KMS-11 (cell line): ENCODE measurements at regions not wholly inside any gene's neighbourhood (a gene's known extent, or its start where the extent isn't known, plus 50 kb on each side); places are given as distances from the start of the nearest gene placed in this dataset.

Experiments used
- H2AFZ ChIP-seq: fragments of 200-600 bp; sonication (generic); 2 replicates; pipeline ENCODE4 v1.6.1; 2016; ENCODE audit warnings: antibody characterized with exemption, mixed run types, low read depth
- H3K27ac ChIP-seq: fragments of 200-600 bp; sonication (generic); 2 replicates; pipeline ENCODE4 v1.6.1; 2016; ENCODE audit warnings: mild to moderate bottlenecking, mixed run types
- H3K27me3 ChIP-seq: fragments of 200-600 bp; sonication (generic); 2 replicates; pipeline ENCODE4 v1.6.1; 2017; ENCODE audit warnings: mild to moderate bottlenecking, low read depth, mixed run types, moderate library complexity; ENCODE audit not compliant: insufficient read depth
- H3K36me3 ChIP-seq: fragments of 200-600 bp; sonication (generic); 2 replicates; pipeline ENCODE4 v1.6.1; 2017; ENCODE audit warnings: mild to moderate bottlenecking, mixed run types; ENCODE audit not compliant: insufficient read depth
- H3K4me1 ChIP-seq: fragments of 200-600 bp; sonication (generic); 2 replicates; pipeline ENCODE4 v1.6.1; 2016; ENCODE audit warnings: mild to moderate bottlenecking, low read depth, mixed run types; ENCODE audit not compliant: poor library complexity, severe bottlenecking
- H3K4me2 ChIP-seq: fragments of 200-600 bp; sonication (generic); 2 replicates; pipeline ENCODE4 v1.7.0; 2016; ENCODE audit warnings: mild to moderate bottlenecking, mixed run types
- H3K4me3 ChIP-seq: fragments of 200-600 bp; sonication (generic); IDR thresholded peaks from 2 replicates; pipeline ENCODE4 v1.6.1; 2017; ENCODE audit warnings: low read depth, low read length, mixed read lengths; ENCODE audit not compliant: insufficient read depth
- H3K79me2 ChIP-seq: fragments of 200-600 bp; sonication (generic); 2 replicates; pipeline ENCODE4 v1.6.1; 2016; ENCODE audit warnings: low read depth, mixed run types; ENCODE audit not compliant: insufficient read depth
- H3K9ac ChIP-seq: fragments of 200-600 bp; sonication (generic); 2 replicates; pipeline ENCODE4 v1.6.1; 2016; ENCODE audit warnings: mild to moderate bottlenecking, mixed run types
- H4K20me1 ChIP-seq: fragments of 200-600 bp; sonication (generic); 2 replicates; pipeline ENCODE4 v1.6.1; 2016; ENCODE audit warnings: mild to moderate bottlenecking, mixed run types; ENCODE audit not compliant: insufficient read depth
- CTCF ChIP-seq: fragments of 200-600 bp; sonication (generic); conservative IDR thresholded peaks from 2 replicates; pipeline ENCODE4 v1.6.1; 2017; ENCODE audit warnings: low read depth, mild to moderate bottlenecking, antibody characterized with exemption, low read length, moderate library complexity, mixed read lengths

DNA sequence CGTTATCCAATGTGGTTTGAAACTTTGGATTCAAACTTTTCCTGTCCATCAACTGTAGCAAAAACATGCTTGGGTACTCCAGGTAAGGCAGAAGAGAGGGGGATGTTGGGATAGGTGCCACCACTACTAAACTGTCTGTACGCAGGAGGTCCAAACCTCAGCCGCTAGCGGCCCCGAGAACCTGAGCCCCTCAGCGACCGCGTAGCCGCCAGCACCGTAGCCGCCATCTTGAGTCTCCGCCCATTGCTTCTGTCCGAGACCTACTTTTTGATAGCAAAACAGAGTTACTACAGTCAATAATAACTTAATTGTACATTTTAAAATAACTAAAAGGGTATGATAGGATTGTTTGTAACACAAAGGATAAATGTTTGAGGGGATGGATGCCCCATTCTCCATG, 119.9 kb upstream of the GRID2 start:
- Histone ChIP-seq H3K9ac (no peak overlapping the region), H3K4me1 (no peaks in the 10 kb centered on the region), H3K27me3 (no peaks in the 10 kb centered on the region), H3K27ac (no peak overlapping the region), H3K4me3 (no peak overlapping the region), H3K79me2 (no peaks in the 10 kb centered on the region), H2AFZ (no peak overlapping the region), H4K20me1 (no peaks in the 10 kb centered on the region), H3K4me2 (no peak overlapping the region), H3K36me3 (no peaks in the 10 kb centered on the region)
- TF ChIP-seq CTCF = no peak

DNA sequence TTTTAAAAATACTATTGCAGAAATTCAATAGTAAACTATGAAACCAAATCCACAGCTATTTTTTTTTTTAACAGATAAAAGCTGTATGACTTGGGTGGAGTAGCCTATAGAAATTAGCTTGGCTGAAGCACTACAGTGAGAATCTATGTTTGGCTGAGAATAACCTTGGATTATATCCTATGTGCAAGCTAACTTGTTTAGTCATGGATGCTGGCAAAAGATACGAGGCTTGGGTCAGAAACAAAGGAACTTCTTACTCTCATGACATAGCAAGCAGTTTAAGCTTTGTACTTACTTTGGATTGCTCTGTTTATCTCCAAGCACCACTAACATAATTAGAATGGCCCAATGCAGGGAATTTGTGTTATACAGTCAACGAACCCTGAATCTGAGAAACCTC, 119.2 kb upstream of the GRID2 start:
- H3K79me2 ChIP-seq = no peaks in the 10 kb centered on the region
- TF ChIP-seq CTCF = no peak
- no peaks in the 10 kb centered on the region for H4K20me1 ChIP-seq
- no peaks in the 10 kb centered on the region for H3K36me3 ChIP-seq
- H3K4me3 ChIP-seq = no peak overlapping the region
- no peak overlapping the region for H3K27ac ChIP-seq
- H2AFZ ChIP-seq = no peak overlapping the region
- no peak overlapping the region for H3K4me2 ChIP-seq
- no peaks in the 10 kb centered on the region for H3K4me1 ChIP-seq
- no peak overlapping the region for H3K9ac ChIP-seq
- H3K27me3 ChIP-seq = no peaks in the 10 kb centered on the region

DNA sequence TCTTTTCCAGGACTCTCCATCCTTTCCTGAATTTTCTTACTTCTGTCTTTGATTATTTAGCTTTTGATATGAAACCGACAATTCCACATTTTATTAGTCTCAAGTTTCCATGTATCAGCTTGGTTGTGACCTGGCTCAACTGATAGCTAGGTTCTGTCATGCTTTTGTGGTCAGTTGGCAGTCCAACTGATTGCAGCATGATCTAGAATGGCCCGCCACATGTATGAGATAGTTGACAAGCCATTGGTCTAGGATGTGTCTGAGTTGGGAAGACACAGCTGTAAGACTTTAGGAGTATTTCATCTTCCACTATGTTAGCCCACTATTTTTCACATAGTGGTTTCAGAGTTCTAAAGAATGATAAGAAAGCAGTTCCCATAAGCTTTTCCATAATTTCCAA, 117.5 kb upstream of the GRID2 start:
- no peak overlapping the region for H2AFZ ChIP-seq
- no peak overlapping the region for H3K4me2 ChIP-seq
- no peak overlapping the region for H3K9ac ChIP-seq
- no peaks in the 10 kb centered on the region for H3K27me3 ChIP-seq
- H4K20me1 ChIP-seq = no peaks in the 10 kb centered on the region
- no peak overlapping the region for H3K4me3 ChIP-seq
- no peaks in the 10 kb centered on the region for H3K36me3 ChIP-seq
- no peak for TF ChIP-seq CTCF
- no peaks in the 10 kb centered on the region for H3K4me1 ChIP-seq
- H3K27ac ChIP-seq = no peak overlapping the region
- H3K79me2 ChIP-seq = no peaks in the 10 kb centered on the region

DNA sequence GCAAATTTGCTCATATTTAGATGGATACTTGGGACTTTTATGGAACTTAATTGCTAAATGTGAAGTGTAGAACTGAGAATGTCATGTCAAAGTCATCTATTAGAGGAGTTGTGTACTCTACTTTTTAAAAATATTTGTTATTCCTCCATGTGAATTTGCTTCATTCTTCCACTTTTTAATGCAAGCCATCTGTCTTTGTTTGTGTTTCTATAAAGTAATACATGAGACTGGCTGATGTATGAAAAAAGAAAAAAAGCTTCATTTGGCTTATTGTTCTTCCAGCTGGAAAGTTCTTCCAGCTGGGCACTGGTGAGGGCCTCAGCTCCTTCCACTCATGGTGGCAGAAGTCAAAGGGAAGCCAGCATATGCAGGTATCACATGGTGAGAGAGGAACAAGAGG, 114.6 kb upstream of the GRID2 start:
- no peaks in the 10 kb centered on the region for H3K27me3 ChIP-seq
- no peaks in the 10 kb centered on the region for H4K20me1 ChIP-seq
- no peak overlapping the region for H3K4me2 ChIP-seq
- no peak overlapping the region for H3K4me3 ChIP-seq
- H2AFZ ChIP-seq = no peak overlapping the region
- no peak overlapping the region for H3K27ac ChIP-seq
- H3K4me1 ChIP-seq = no peaks in the 10 kb centered on the region
- H3K79me2 ChIP-seq = no peaks in the 10 kb centered on the region
- H3K9ac ChIP-seq = no peak overlapping the region
- TF ChIP-seq CTCF = no peak
- H3K36me3 ChIP-seq = no peaks in the 10 kb centered on the region

DNA sequence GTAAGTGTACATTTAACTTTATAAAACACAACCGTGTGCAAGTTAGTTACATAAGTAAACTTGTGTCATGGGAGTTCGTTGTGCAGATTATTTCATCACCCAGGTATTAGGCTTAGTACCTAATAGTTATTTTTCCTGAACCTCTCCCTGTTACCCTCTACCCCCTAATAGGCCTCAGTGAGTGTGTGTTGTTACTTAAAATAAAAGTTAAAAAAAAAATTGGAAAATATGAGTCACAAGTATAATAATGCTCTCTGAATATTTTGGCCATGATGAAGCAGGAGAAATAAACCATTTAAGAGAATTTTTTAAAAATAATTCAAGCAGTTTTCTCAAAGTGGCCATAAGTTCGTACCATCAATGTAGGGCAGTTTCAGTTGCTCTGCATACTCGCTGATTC, 105.1 kb upstream of the GRID2 start:
- Histone ChIP-seq H3K4me1 (no peaks in the 10 kb centered on the region), H3K36me3 (no peaks in the 10 kb centered on the region), H3K4me3 (no peak overlapping the region), H3K27me3 (no peaks in the 10 kb centered on the region), H2AFZ (no peak overlapping the region), H3K4me2 (no peak overlapping the region), H3K27ac (no peak overlapping the region), H3K9ac (no peak overlapping the region), H4K20me1 (no peaks in the 10 kb centered on the region), H3K79me2 (no peaks in the 10 kb centered on the region)
- TF ChIP-seq CTCF = no peak
